ENCODE measurements at regions not wholly inside any gene's neighbourhood (a gene's known extent, or its start where the extent isn't known, plus 50 kb on each side); places are given as distances from the start of the nearest gene placed in this dataset.

DNA sequence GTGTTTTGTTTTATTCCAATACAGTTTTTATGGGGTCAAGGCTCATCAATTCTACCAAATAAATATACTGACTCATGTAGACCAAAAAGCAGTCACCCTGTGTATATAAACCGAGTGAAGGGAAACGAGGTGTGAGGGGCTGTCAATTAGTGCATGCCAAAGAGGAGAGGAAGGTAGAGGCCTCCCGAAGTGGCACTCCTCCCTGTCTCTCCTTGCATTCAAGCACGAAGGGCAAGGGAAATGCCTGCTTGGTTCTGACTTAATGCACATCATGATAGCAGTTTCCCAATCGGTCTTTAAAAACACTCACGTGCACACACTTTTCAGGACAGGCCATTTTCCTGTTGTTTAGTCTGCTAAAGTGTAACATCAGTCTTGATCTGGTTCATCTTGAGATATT is 125.6 kb upstream of the SLCO6A1 start:
- no peak for TF ChIP-seq CTCF (IDR thresholded peaks at IDR 0.05 in 8 of 11, conservative IDR thresholded peaks at IDR 0.05 in 3 of 11)
- no peak for TF ChIP-seq POLR2A (IDR thresholded peaks at IDR 0.05)
